ENCODE measurements at regions not wholly inside any gene's neighbourhood (a gene's known extent, or its start where the extent isn't known, plus 50 kb on each side); places are given as distances from the start of the nearest gene placed in this dataset.

- no peak for TF ChIP-seq POLR2A (IDR thresholded peaks at IDR 0.05)
- TF ChIP-seq CTCF (IDR thresholded peaks at IDR 0.05) = no peak
- no peak for TF ChIP-seq EP300 (IDR thresholded peaks at IDR 0.05)
- TF ChIP-seq POLR2AphosphoS5 (IDR thresholded peaks at IDR 0.05) = no peak
- no peaks in the 10 kb centered on the region for H3K36me3 ChIP-seq
- no peak overlapping the region for H3K4me3 ChIP-seq
- H3K27me3 ChIP-seq = no peaks in the 10 kb centered on the region
- H3K9me3 ChIP-seq = no peaks in the 10 kb centered on the region
- 89 to 94% (median 92%) methylated on average over 6 of the region's 6 CpGs for WGBS, 5 donors
- H3K27ac ChIP-seq = no peak overlapping the region
- peaks cover under 1 to 44% (median 5%) of the 10 kb centered on the region in 4 donors for H3K4me1 ChIP-seq
- DNase-seq = no peak
- intact Hi-C loops (cut with DNase I; ENCODE audit: low total_unique reads) = no loop called here
Measured at GRCh38 chr6:89028774-89029173, 51.8 kb upstream of the PNRC1 start.

- TF ChIP-seq EP300 (IDR thresholded peaks at IDR 0.05) (no peak), CTCF (IDR thresholded peaks at IDR 0.05) (no peak), POLR2A (IDR thresholded peaks at IDR 0.05) (no peak), POLR2AphosphoS5 (IDR thresholded peaks at IDR 0.05) (no peak)
- intact Hi-C loops (cut with DNase I; ENCODE audit: low total_unique reads) = no loop called here
- Histone ChIP-seq H3K4me3 (no peak overlapping the region), H3K9me3 (no peaks in the 10 kb centered on the region), H3K27ac (peak overlapping the region in 1 of 5 donors; percentile 5), H3K4me1 (peaks cover 7 to 46% (median 14%) of the 10 kb centered on the region in 4 donors), H3K27me3 (no peaks in the 10 kb centered on the region), H3K36me3 (no peaks in the 10 kb centered on the region)
- no peak for DNase-seq
- WGBS, 5 donors = 29 to 45% (median 36%) methylated on average over 2 of the region's 2 CpGs
Measured at GRCh38 chr6:89027756-89028155, 52.8 kb upstream of the PNRC1 start.

- Histone ChIP-seq H3K4me3 (no peak overlapping the region), H3K27ac (peak overlapping the region; percentile 21 to 74 (median 49)), H3K4me1 (peaks cover 4 to 52% (median 24%) of the 10 kb centered on the region in 4 donors), H3K36me3 (no peaks in the 10 kb centered on the region), H3K27me3 (no peaks in the 10 kb centered on the region), H3K9me3 (no peaks in the 10 kb centered on the region)
- TF ChIP-seq EP300 (IDR thresholded peaks at IDR 0.05) = no peak
- TF ChIP-seq POLR2AphosphoS5 (IDR thresholded peaks at IDR 0.05) = no peak
- TF ChIP-seq POLR2A (IDR thresholded peaks at IDR 0.05) = no peak
- no peak for TF ChIP-seq CTCF (IDR thresholded peaks at IDR 0.05)
- intact Hi-C loops (cut with DNase I; ENCODE audit: low total_unique reads) = no loop called here
- 87 to 92% (median 90%) methylated on average over 4 of the region's 4 CpGs for WGBS, 5 donors
- DNase-seq = no peak
Measured at GRCh38 chr6:89026151-89026550, 54.4 kb upstream of the PNRC1 start.

GRCh38 chr6:89025633-89026032 lies 54.9 kb upstream of the PNRC1 start:
- 34 to 55% (median 41%) methylated on average over 3 of the region's 3 CpGs for WGBS, 5 donors
- DNase-seq = peak in 1 of 2 donors; percentile 57
- no peaks in the 10 kb centered on the region for H3K9me3 ChIP-seq

GRCh38 chr6:89024456-89024855 lies 56.1 kb upstream of the PNRC1 start:
- Histone ChIP-seq H3K36me3 (no peaks in the 10 kb centered on the region), H3K27ac (peak overlapping the region in 4 of 5 donors; percentile 48 to 75 (median 70)), H3K4me3 (no peak overlapping the region), H3K27me3 (no peaks in the 10 kb centered on the region), H3K9me3 (no peaks in the 10 kb centered on the region), H3K4me1 (peaks cover 4 to 52% (median 24%) of the 10 kb centered on the region in 4 donors)
- TF ChIP-seq POLR2A (IDR thresholded peaks at IDR 0.05) = no peak
- TF ChIP-seq EP300 (IDR thresholded peaks at IDR 0.05) = no peak
- no peak for TF ChIP-seq POLR2AphosphoS5 (IDR thresholded peaks at IDR 0.05)
- TF ChIP-seq CTCF (IDR thresholded peaks at IDR 0.05) = no peak
- WGBS, 5 donors = 69 to 89% (median 83%) methylated on average over 2 of the region's 2 CpGs
- DNase-seq = no peak
- intact Hi-C loops (cut with DNase I; ENCODE audit: low total_unique reads) = no loop called here

More at GRCh38 chr6:89025633-89026032, 54.9 kb upstream of the PNRC1 start:
- no peak for TF ChIP-seq EP300 (IDR thresholded peaks at IDR 0.05)
- TF ChIP-seq POLR2AphosphoS5 (IDR thresholded peaks at IDR 0.05) = peak in 2 of 3 donors; percentile 51 to 68
- Histone ChIP-seq H3K36me3 (no peaks in the 10 kb centered on the region), H3K27me3 (no peaks in the 10 kb centered on the region), H3K4me3 (no peak overlapping the region), H3K27ac (peak overlapping the region; percentile 49 to 75 (median 72)), H3K4me1 (peaks cover 4 to 52% (median 24%) of the 10 kb centered on the region in 4 donors)
- intact Hi-C loops (cut with DNase I; ENCODE audit: low total_unique reads) = no loop called here

Data from stomach (tissue), 8 donors.